ENCODE measurements at regions not wholly inside any gene's neighbourhood (a gene's known extent, or its start where the extent isn't known, plus 50 kb on each side); places are given as distances from the start of the nearest gene placed in this dataset.

DNA sequence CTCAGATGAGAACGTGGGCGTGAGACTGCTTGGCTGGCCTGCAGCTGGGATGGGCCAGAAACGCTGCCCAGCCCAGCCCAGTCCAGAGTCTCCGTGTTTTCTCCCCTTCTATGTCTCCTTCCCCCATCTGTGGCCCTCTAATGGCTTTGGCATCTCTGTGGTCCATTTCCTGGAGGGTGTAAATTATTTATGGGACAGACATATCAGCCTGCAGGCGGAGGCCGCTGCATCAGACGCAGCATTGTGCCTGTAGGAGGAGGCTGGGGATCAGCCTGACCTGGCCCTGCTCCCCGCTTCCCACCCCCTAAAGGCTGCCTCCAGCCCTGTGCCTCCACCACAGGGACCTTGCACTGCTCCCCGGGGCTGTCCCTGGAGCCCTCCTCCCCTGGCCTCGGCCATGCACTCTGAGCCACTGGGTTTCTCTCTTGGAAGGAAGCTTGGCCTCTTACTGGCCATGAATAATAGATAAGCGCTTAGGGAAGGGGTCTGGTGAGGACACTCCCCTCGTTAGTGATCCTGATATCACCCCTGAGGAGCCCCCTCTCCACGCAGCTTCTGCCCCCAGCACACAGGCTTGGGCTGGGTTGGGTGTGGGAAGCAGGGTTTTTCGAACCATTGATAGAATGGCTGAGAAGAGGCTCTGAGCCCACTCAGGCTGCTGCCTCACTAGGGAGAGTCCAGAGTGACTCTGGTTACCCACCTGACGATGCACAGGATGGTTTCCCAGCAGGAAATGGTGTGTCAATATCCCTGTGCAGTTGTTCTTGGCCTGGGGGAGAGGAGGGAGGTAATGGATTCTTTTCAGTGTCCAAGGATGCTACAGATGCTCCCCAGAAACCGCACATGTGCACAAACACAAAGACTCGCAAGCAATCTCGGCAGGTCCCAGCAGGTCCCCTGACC, 185.5 kb downstream of the MYCN start:
- TF ChIP-seq, protein P1, sequence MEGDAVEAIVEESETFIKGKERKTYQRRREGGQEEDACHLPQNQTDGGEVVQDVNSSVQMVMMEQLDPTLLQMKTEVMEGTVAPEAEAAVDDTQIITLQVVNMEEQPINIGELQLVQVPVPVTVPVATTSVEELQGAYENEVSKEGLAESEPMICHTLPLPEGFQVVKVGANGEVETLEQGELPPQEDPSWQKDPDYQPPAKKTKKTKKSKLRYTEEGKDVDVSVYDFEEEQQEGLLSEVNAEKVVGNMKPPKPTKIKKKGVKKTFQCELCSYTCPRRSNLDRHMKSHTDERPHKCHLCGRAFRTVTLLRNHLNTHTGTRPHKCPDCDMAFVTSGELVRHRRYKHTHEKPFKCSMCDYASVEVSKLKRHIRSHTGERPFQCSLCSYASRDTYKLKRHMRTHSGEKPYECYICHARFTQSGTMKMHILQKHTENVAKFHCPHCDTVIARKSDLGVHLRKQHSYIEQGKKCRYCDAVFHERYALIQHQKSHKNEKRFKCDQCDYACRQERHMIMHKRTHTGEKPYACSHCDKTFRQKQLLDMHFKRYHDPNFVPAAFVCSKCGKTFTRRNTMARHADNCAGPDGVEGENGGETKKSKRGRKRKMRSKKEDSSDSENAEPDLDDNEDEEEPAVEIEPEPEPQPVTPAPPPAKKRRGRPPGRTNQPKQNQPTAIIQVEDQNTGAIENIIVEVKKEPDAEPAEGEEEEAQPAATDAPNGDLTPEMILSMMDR (IDR thresholded peaks at IDR 0.05) = no peak
- TF ChIP-seq POLR2A (IDR thresholded peaks at IDR 0.05) = no peak
